PC-9 (cell line): ENCODE measurements at regions not wholly inside any gene's neighbourhood (a gene's known extent, or its start where the extent isn't known, plus 50 kb on each side); places are given as distances from the start of the nearest gene placed in this dataset.

ENCODE experiments used
- BruUV-seq: library from RNA; stranded (reverse); fragments of 400-500 nt; replicated peaks from 2 replicates; lab custom pipeline; 2021; lab: Mats Ljungman, UMichigan
- CTCF ChIA-PET: fragments of 300-600 bp; sonication (Branson Sonifier 250); formaldehyde crosslinking; loops from one replicate; lab custom pipeline; 2022; ENCODE audit warnings: antibody characterized with exemption; lab: Charles Lee
- POLR2A ChIA-PET: fragments of 300-600 bp; sonication (Branson Sonifier 250); formaldehyde crosslinking; loops from one replicate; lab custom pipeline; 2022; ENCODE audit warnings: antibody characterized with exemption; ENCODE audit not compliant: unreplicated experiment; lab: Charles Lee
- DNase-seq, 2 experiments: peaks; one replicate each; pipeline versions ENCODE4 v3.0.0 to v3.0.0-alpha.2; 2015 to 2022; ENCODE audit warnings: mixed read lengths in 1 of 2
- H2AFZ ChIP-seq: fragments of 200-600 bp; sonication (generic); 2 replicates; pipeline ENCODE4 v1.8.1; 2017; ENCODE audit warnings: antibody characterized with exemption
- H3F3A ChIP-seq: fragments of 200-600 bp; sonication (generic); 2 replicates; pipeline ENCODE4 v1.8.1; 2017; ENCODE audit warnings: antibody characterized with exemption, mild to moderate bottlenecking, low read depth; ENCODE audit not compliant: insufficient read depth
- H3K27ac ChIP-seq: fragments of 200-600 bp; sonication (generic); 2 replicates; pipeline ENCODE4 v1.6.1; 2016; ENCODE audit warnings: mixed run types
- H3K27me3 ChIP-seq: fragments of 200-600 bp; sonication (generic); 2 replicates; pipeline ENCODE4 v1.6.1; 2016; ENCODE audit warnings: low read depth, mixed run types; ENCODE audit not compliant: insufficient read depth
- H3K36me3 ChIP-seq: fragments of 200-600 bp; sonication (generic); 2 replicates; pipeline ENCODE4 v1.6.1; 2016; ENCODE audit warnings: low read depth, mixed run types
- H3K4me1 ChIP-seq: fragments of 200-600 bp; sonication (generic); replicated peaks from 2 replicates; pipeline ENCODE4 v1.6.1; 2016; ENCODE audit warnings: mixed run types; ENCODE audit not compliant: insufficient read depth
- H3K4me2 ChIP-seq: fragments of 200-600 bp; sonication (generic); 2 replicates; pipeline ENCODE4 v1.6.1; 2017; ENCODE audit warnings: mixed run types
- H3K4me3 ChIP-seq: fragments of 200-600 bp; sonication (generic); 2 replicates; pipeline ENCODE4 v1.6.1; 2016; ENCODE audit warnings: mixed run types
- H3K79me2 ChIP-seq: fragments of 200-600 bp; sonication (generic); 2 replicates; pipeline ENCODE4 v1.6.1; 2017; ENCODE audit warnings: low read depth, mixed run types
- H3K9me2 ChIP-seq: fragments of 200-600 bp; sonication (generic); 2 replicates; pipeline ENCODE4 v1.8.1; 2017; ENCODE audit warnings: mild to moderate bottlenecking; ENCODE audit not compliant: insufficient read depth
- H3K9me3 ChIP-seq: fragments of 200-600 bp; sonication (generic); 2 replicates; pipeline ENCODE4 v1.8.1; 2016; ENCODE audit warnings: low read depth; ENCODE audit not compliant: insufficient read depth
- H4K20me1 ChIP-seq: fragments of 200-600 bp; sonication (generic); 2 replicates; pipeline ENCODE4 v1.8.1; 2017; ENCODE audit not compliant: insufficient read depth
- CTCF ChIP-seq: fragments of 200-600 bp; sonication (generic); conservative IDR thresholded peaks from 2 replicates; pipeline ENCODE4 v1.6.1; 2017; ENCODE audit warnings: mixed run types, antibody characterized with exemption, mild to moderate bottlenecking, moderate library complexity
- EZH2 ChIP-seq: fragments of 200-600 bp; sonication (generic); IDR thresholded peaks from 2 replicates; pipeline ENCODE4 v1.8.0; 2017; ENCODE audit warnings: antibody characterized with exemption, low read depth
- intact Hi-C: fragments of 100-400 bp; cut with micrococcal nuclease; formaldehyde crosslinking; loops from one replicate; pipeline ENCODE4 v1.10.0; 2022; ENCODE audit not compliant: unreplicated experiment

GRCh38 chr4:166415749-166416148, 542.7 kb downstream of the TLL1 start:
- CTCF ChIA-PET = no interaction called here

GRCh38 chr4:166421556-166422156, 548.6 kb downstream of the TLL1 start:
- CTCF ChIA-PET = no interaction called here

More at GRCh38 chr4:166415749-166416148, 542.7 kb downstream of the TLL1 start:
- BruUV-seq = no TSS peak
- no peak for DNase-seq
- Histone ChIP-seq H3K27me3 (no peaks in the 10 kb centered on the region), H2AFZ (no peak overlapping the region), H3K27ac (no peak overlapping the region), H3K36me3 (no peaks in the 10 kb centered on the region), H3K79me2 (no peaks in the 10 kb centered on the region), H3K9me3 (no peaks in the 10 kb centered on the region), H3K4me3 (no peak overlapping the region), H3K4me1 (no peaks in the 10 kb centered on the region), H3K4me2 (no peak overlapping the region), H4K20me1 (no peaks in the 10 kb centered on the region), H3K9me2 (no peaks in the 10 kb centered on the region), H3F3A (no peaks in the 10 kb centered on the region)
- intact Hi-C loops = no loop called here
- TF ChIP-seq CTCF (no peak), EZH2 (no peak)
- POLR2A ChIA-PET = no interaction called here

GRCh38 chr4:166422475-166422874, 549.4 kb downstream of the TLL1 start:
- intact Hi-C loops = no loop called here
- TF ChIP-seq EZH2 (no peak), CTCF (no peak)
- H3F3A ChIP-seq = no peaks in the 10 kb centered on the region
- ChIA-PET POLR2A (no interaction called here), CTCF (no interaction called here)
- BruUV-seq = no TSS peak
- H3K27ac ChIP-seq = no peak overlapping the region
- H3K79me2 ChIP-seq = no peaks in the 10 kb centered on the region
- H3K27me3 ChIP-seq = no peaks in the 10 kb centered on the region
- H4K20me1 ChIP-seq = no peaks in the 10 kb centered on the region
- H3K4me2 ChIP-seq = no peak overlapping the region
- no peaks in the 10 kb centered on the region for H3K4me1 ChIP-seq
- H3K9me3 ChIP-seq = no peaks in the 10 kb centered on the region
- no peak overlapping the region for H2AFZ ChIP-seq
- no peak for DNase-seq
- no peaks in the 10 kb centered on the region for H3K36me3 ChIP-seq
- H3K4me3 ChIP-seq = no peak overlapping the region
- no peaks in the 10 kb centered on the region for H3K9me2 ChIP-seq

More at GRCh38 chr4:166421556-166422156, 548.6 kb downstream of the TLL1 start:
- Histone ChIP-seq H3K4me2 (no peak overlapping the region), H3K9me3 (no peaks in the 10 kb centered on the region), H3K27me3 (no peaks in the 10 kb centered on the region), H3K79me2 (no peaks in the 10 kb centered on the region), H4K20me1 (no peaks in the 10 kb centered on the region), H2AFZ (no peak overlapping the region), H3K4me3 (no peak overlapping the region), H3K36me3 (no peaks in the 10 kb centered on the region), H3F3A (no peaks in the 10 kb centered on the region), H3K27ac (no peak overlapping the region), H3K4me1 (no peaks in the 10 kb centered on the region), H3K9me2 (no peaks in the 10 kb centered on the region)
- intact Hi-C loops = no loop called here
- TF ChIP-seq CTCF (no peak), EZH2 (no peak)
- BruUV-seq = no TSS peak
- POLR2A ChIA-PET = no interaction called here
- no peak for DNase-seq
